ELR (cell line): ENCODE measurements at regions not wholly inside any gene's neighbourhood (a gene's known extent, or its start where the extent isn't known, plus 50 kb on each side); places are given as distances from the start of the nearest gene placed in this dataset.
"Not testable (repeated sequence)": the region's sequence is repeated elsewhere in the genome, so short reads cannot be mapped to it uniquely, and the experiment has no call there.

Experiments used
- DNase-seq: peaks from one replicate; pipeline ENCODE4 v3.0.0-alpha.2; 2015; ENCODE audit warnings: low read depth

- not testable (repeated sequence) for DNase-seq
Observed at GRCh38 chr17:22310292-22310691, 618.0 kb downstream of the KCNJ18 start.

DNA sequence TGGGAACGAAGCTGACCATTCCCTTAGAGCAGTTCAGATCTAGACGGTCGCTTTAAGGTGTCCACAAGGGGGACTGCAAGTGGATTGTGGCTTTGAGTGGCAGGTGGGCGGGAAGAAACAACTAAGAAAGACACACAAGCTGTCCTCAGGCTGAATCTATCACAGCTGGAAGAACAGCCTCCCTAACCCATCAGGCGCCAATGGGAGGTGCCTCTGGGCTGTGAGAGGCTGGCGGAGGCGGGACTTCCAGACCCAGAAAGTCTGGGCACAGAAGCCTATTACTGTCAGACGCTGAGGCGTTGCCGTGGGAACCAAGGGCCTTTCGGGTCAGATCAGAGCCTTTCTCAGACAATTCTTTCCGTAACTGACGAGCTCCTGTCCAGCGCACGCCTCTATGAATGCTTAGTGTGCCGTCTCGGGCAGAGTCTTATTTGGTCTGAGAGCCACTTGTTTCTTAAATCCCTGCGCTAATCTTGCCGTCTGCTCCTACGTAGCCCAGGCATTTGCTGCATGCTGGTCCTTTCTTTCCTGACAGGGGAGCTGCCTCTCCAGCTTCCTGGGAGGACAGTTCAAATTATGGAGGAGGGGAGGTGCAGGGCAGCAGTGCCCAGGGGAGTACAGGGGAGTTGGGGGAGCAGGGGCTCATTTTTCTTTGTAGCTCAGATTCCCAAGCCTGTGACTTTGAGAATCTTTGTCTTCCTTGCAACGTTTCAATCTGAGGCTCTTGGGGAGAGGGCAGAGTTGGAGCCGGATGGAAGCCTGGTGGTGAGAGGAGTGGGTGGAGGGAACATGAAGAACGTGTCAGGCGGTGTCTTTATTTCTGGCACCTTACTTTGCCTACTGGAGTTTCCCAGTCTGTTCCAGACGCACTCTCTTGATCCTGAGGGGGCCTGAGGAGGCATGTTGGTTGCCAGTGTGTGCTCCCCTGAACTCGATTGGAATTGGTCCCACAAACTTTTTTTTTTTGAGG lies 618.7 kb downstream of the KCNJ18 start:
- DNase-seq, result no peak

DNA sequence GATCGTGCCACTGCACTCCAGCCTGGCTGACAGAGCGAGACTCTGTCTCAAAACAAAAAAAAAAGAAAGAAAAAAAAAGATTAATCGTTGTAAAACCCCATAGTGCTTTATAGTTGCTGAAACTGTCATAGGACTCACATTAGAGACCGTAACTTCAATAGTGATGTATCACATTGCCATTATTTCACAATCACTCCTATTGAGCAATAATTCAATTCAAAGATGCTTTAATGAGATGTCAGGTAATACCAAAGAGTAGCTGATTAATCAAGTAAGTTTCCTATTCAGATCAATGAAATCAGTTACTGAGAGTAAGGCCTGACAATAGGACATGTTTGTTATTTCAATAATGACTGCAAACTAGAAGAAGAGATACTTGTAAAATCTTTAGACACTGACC lies 628.7 kb downstream of the KCNJ18 start:
- DNase-seq, result not testable (repeated sequence)

GRCh38 chr17:22322893-22323550 lies 630.7 kb downstream of the KCNJ18 start:
- not testable (repeated sequence) for DNase-seq

DNA sequence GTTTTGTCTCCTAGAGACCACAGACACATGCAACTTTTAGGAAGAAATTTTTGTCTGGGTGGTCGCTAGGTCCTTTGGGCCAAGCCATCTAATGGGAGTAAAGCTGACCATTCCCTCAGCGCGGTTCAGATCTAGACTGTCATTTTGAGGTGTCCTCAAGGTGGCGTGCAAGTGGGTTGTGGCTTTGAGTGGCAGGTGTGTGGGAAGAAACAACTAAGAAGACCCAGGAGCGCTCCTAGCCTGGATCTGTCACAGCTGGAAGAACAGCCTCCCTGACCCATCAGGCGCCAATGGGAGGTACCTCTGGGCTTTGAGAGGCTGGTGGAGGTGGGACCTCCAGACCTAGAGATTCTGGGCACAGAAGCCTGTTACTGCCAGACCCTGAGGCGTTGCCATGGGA lies 645.1 kb downstream of the KCNJ18 start:
- no peak for DNase-seq

GRCh38 chr17:22356603-22357002 lies 664.3 kb downstream of the KCNJ18 start:
- DNase-seq, result not testable (repeated sequence)

GRCh38 chr17:22370988-22371387 lies 678.7 kb downstream of the KCNJ18 start:
- not testable (repeated sequence) for DNase-seq

GRCh38 chr17:22373911-22374310 lies 681.6 kb downstream of the KCNJ18 start:
- DNase-seq, result no peak

DNA sequence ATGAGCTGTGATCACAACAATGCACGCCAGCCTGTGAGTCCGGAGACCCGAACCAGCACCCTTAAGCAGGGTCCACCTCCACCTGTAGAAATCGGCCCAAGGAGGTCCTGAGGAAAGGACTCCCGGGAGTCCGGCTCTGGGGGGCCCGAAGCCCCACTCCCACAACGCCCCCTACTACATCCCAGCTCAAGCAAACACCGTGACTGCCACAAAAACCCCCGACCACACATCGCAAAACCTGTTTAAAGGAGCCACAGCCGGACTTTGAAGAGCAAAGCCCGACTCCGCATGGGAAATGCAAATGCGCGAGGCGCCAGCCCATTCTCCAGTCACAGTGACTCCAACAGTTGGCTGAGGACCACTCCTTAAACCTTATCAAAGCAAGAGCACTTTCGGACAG lies 682.4 kb downstream of the KCNJ18 start:
- DNase-seq, result no peak

DNA sequence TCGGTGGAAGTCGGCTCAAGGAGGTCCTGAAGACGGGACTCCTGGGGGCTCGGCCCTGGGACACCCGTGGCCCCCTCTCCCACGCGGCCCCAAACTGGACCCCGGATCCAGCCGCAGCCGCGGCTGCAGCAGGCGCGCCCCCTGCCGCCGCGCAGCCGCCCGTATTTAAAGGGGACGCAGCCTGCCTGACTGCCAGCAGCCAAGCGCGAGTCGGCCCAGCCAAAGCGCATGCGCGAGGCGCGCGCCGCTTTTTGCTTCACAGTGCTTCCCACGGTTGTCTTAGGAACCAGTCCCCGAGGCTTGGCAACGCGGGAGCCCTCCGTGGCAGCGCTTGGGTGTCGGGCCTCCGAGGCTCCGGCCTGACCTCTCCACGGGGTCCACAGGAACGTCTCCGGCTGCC lies 684.4 kb downstream of the KCNJ18 start:
- not testable (repeated sequence) for DNase-seq

- DNase-seq, result not testable (repeated sequence)
Observed at GRCh38 chr17:22378748-22379147, 686.4 kb downstream of the KCNJ18 start.

- DNase-seq, result not testable (repeated sequence)
Observed at GRCh38 chr17:22381589-22381988, 689.3 kb downstream of the KCNJ18 start.

- DNase-seq, result not testable (repeated sequence)
Observed at GRCh38 chr17:22383772-22384460, 691.6 kb downstream of the KCNJ18 start.

DNA sequence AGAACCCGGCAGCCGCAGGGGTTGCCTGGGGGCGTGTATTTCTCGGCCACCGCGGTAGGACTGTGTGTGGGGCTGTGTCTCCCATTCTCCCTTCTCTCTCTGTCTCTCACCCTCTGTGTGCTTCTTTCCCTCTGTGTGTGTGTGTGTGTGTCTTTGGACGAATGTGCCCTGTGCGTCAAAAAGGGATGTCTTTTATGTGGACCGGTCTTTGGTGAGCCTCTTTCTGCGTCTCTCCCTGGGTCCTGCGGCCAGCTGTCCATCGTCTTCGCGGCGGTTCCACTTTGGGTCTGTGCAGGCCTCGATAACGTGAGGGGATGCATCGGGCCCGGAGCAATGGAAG lies 692.1 kb downstream of the KCNJ18 start:
- not testable (repeated sequence) for DNase-seq

DNA sequence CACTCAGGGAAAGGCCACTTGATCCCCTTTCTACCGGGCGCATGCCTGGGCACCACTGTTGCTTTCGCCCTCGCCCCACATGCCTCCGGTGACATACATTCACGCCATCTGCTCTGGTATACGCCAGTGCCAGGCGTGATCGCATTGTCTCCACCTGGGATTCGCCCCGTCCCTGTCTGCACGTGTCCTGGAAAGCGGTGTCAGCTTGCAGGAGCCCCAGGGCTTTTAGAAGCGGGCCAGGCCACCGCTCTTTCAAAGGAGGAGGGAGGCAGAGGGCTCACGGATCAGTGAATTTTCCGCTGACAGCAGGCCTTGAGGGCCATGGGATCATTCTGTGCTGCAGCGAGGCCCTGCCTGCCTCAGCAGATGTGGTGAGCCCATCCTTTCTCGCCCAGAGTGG lies 706.1 kb downstream of the KCNJ18 start:
- not testable (repeated sequence) for DNase-seq

GRCh38 chr17:22399037-22399436 lies 706.7 kb downstream of the KCNJ18 start:
- DNase-seq, result not testable (repeated sequence)

- not testable (repeated sequence) for DNase-seq
Observed at GRCh38 chr17:22405080-22405479, 712.8 kb downstream of the KCNJ18 start.

- no peak for DNase-seq
Observed at GRCh38 chr17:22409160-22409751, 716.9 kb downstream of the KCNJ18 start.

DNA sequence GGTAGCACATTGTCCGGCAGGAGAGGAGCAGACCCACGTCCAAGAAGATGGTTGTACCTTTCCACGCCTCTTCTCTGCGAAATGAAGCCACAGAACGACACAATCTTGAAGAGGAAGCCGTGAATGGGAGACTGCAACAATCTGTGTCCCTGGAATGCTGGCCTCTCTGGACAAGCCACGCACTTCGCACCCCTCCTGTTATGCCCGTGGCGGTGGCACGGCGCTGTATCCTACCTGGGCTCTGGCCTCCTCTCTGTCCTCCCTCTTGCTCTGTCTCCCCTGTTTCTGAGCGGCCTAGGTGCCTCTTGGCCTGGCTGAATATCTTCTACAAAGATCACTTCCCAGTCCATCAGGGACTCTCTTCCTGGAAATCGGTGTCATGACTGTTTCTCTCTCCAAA lies 717.8 kb downstream of the KCNJ18 start:
- DNase-seq, result no peak

GRCh38 chr17:22411185-22411784 lies 719.0 kb downstream of the KCNJ18 start:
- DNase-seq, result no peak

- DNase-seq, result no peak
Observed at GRCh38 chr17:22435231-22435974, 743.1 kb downstream of the KCNJ18 start.
